Breast epithelium (tissue), 4 donors: ENCODE measurements at regions not wholly inside any gene's neighbourhood (a gene's known extent, or its start where the extent isn't known, plus 50 kb on each side); places are given as distances from the start of the nearest gene placed in this dataset.

Source experiments
- DNase-seq, 2 donors: peaks; one replicate each; pipeline ENCODE4 v3.0.0-alpha.2; 2019; ENCODE audit warnings: low spot score in 2 of 2
- H3K27ac ChIP-seq, 2 donors: fragments of 200-600 bp; sonication (generic) in 1 of 2; one replicate each; pipeline ENCODE4 v1.5.1; 2016 to 2019; ENCODE audit warnings: mild to moderate bottlenecking in 1 of 2
- H3K27me3 ChIP-seq, 2 donors: fragments of 200-600 bp; sonication (generic) in 1 of 2; one replicate each; pipeline versions ENCODE4 v1.5.1 to v1.6.0; 2017 to 2019; ENCODE audit warnings: control low read depth in 1 of 2, mild to moderate bottlenecking in 1 of 2
- H3K36me3 ChIP-seq: fragments of 200-600 bp; one replicate; pipeline ENCODE4 v1.5.1; 2019
- H3K4me1 ChIP-seq, 2 donors: fragments of 200-600 bp; sonication (generic); one replicate each; pipeline ENCODE4 v1.5.1; 2016 to 2019; ENCODE audit warnings: control low read depth in 1 of 2
- H3K4me3 ChIP-seq, 3 donors: fragments of 200-600 bp; sonication (generic); 1 replicate in 2 of 3; 2 replicates in 1 of 3; pipeline ENCODE4 v1.5.1; 2016 to 2019; ENCODE audit warnings: mild to moderate bottlenecking in 3 of 3, moderate library complexity in 2 of 3
- H3K9me3 ChIP-seq, 2 donors: fragments of 200-600 bp; sonication (generic) in 1 of 2; one replicate each; pipeline ENCODE4 v1.5.1; 2016 to 2019; ENCODE audit warnings: control low read depth in 1 of 2
- POLR2A ChIP-seq: fragments of 450-650 bp; IDR thresholded peaks from one replicate; pipeline ENCODE4 v1.6.1; 2016; ENCODE audit warnings: antibody characterized with exemption, mild to moderate bottlenecking, moderate library complexity
- POLR2AphosphoS5 ChIP-seq, 3 donors: sonication (generic); formaldehyde crosslinking; IDR thresholded peaks; one replicate each; pipeline ENCODE4 v1.6.1; 2017; ENCODE audit warnings: antibody characterized with exemption in 3 of 3
- intact Hi-C: fragments of 100-400 bp; cut with DNase I; formaldehyde crosslinking; loops from one replicate; pipeline ENCODE4 v1.15.1; 2023; ENCODE audit warnings: low total_unique reads
- TF ChIP-seq, protein P1 (sequence below), 3 donors: fragments of 450-650 bp; IDR thresholded peaks; one replicate each; pipeline ENCODE4 v1.5.1; 2016 to 2017; ENCODE audit warnings: antibody characterized with exemption in 3 of 3, mild to moderate bottlenecking in 3 of 3, moderate library complexity in 3 of 3

DNA sequence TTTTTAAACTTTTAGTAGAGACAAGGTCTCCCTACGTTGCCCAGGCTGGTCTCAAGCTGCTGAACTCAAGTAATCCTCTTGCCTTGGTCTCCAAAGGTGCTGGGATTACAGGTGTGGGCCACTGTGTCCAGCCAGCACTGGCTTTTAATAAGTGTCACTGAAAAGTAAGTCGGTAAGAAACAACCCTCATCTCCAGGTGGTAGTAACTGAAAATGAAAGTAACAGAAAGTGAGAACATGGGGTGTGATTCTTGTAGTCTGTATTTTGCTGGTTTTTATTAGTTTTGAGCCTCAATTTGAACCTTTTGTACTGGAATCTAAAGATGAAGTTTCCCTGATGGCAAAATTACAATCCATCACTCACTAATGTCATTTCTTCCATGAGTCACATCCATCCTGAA, 238.1 kb upstream of the AGA start:
- no peaks in the 10 kb centered on the region for H3K4me1 ChIP-seq
- H3K27me3 ChIP-seq, result no peaks in the 10 kb centered on the region
- intact Hi-C loops, result no loop called here

DNA sequence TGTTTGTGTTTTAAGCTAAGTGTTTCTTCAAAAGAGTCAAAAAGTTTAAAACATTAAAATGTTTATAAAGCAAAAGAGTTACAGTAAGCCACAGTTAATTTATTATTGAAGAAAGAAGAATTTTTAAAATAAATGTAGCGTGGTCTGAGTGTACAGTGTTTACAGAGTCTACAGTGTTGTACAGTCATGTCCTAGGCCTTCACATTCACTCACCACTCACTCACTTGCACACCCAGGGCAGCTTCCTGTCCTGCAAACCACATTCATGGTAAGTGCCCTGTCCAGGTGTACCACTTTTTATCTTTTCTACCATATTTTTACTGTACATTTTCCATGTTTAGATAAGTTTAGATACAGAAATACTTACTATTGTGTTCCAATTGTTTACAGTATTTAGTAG, 239.7 kb upstream of the AGA start:
- Histone ChIP-seq H3K9me3 (no peaks in the 10 kb centered on the region), H3K4me3 (no peak overlapping the region), H3K36me3 (no peaks in the 10 kb centered on the region), H3K27me3 (no peaks in the 10 kb centered on the region), H3K4me1 (no peaks in the 10 kb centered on the region), H3K27ac (no peak overlapping the region)
- DNase-seq, result no peak
- intact Hi-C loops, result no loop called here
- no peak for TF ChIP-seq POLR2A

More for the DNA sequence above, 238.1 kb upstream of the AGA start:
- DNase-seq, result no peak
- Histone ChIP-seq H3K27ac (no peak overlapping the region), H3K36me3 (no peaks in the 10 kb centered on the region), H3K9me3 (no peaks in the 10 kb centered on the region), H3K4me3 (no peak overlapping the region)
- no peak for TF ChIP-seq POLR2AphosphoS5 (IDR thresholded peaks at IDR 0.05)
- no peak for TF ChIP-seq POLR2A
- TF ChIP-seq, protein P1, sequence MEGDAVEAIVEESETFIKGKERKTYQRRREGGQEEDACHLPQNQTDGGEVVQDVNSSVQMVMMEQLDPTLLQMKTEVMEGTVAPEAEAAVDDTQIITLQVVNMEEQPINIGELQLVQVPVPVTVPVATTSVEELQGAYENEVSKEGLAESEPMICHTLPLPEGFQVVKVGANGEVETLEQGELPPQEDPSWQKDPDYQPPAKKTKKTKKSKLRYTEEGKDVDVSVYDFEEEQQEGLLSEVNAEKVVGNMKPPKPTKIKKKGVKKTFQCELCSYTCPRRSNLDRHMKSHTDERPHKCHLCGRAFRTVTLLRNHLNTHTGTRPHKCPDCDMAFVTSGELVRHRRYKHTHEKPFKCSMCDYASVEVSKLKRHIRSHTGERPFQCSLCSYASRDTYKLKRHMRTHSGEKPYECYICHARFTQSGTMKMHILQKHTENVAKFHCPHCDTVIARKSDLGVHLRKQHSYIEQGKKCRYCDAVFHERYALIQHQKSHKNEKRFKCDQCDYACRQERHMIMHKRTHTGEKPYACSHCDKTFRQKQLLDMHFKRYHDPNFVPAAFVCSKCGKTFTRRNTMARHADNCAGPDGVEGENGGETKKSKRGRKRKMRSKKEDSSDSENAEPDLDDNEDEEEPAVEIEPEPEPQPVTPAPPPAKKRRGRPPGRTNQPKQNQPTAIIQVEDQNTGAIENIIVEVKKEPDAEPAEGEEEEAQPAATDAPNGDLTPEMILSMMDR (IDR thresholded peaks at IDR 0.05), result no peak

- Histone ChIP-seq H3K4me1 (no peaks in the 10 kb centered on the region), H3K4me3 (no peak overlapping the region), H3K27ac (no peak overlapping the region), H3K36me3 (no peaks in the 10 kb centered on the region), H3K27me3 (no peaks in the 10 kb centered on the region), H3K9me3 (no peaks in the 10 kb centered on the region)
- DNase-seq, result no peak
- TF ChIP-seq POLR2A (no peak), POLR2AphosphoS5 (IDR thresholded peaks at IDR 0.05) (no peak)
- TF ChIP-seq, protein P1 (IDR thresholded peaks at IDR 0.05), result no peak
- intact Hi-C loops, result no loop called here
These were observed 244.9 kb upstream of the AGA start for GRCh38 chr4:177687117-177687516.

DNA sequence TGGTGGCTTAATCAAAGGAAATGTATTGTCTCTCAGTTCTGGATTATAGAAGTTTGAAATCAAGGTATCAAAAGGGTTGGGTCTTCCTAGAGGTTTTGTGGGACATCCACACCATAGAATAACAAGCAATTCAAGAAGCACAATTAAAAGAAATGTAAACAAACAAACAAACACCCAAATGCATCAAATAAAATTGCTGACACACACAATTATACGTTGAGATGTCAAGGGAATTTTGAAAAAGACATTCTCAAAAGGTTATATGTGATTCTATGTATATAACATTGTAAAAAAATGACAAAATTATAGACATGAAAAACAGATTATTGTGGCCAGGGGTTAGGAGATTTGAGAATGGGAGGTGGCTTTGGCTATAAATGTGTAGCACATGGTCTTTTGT, 250.7 kb upstream of the AGA start:
- Histone ChIP-seq H3K4me3 (no peak overlapping the region), H3K27ac (no peak overlapping the region), H3K27me3 (no peaks in the 10 kb centered on the region), H3K4me1 (no peaks in the 10 kb centered on the region), H3K9me3 (no peaks in the 10 kb centered on the region), H3K36me3 (no peaks in the 10 kb centered on the region)
- TF ChIP-seq POLR2AphosphoS5 (IDR thresholded peaks at IDR 0.05), result no peak
- TF ChIP-seq POLR2A, result no peak
- TF ChIP-seq, protein P1 (IDR thresholded peaks at IDR 0.05), result no peak
- intact Hi-C loops, result no loop called here
- DNase-seq, result no peak

DNA sequence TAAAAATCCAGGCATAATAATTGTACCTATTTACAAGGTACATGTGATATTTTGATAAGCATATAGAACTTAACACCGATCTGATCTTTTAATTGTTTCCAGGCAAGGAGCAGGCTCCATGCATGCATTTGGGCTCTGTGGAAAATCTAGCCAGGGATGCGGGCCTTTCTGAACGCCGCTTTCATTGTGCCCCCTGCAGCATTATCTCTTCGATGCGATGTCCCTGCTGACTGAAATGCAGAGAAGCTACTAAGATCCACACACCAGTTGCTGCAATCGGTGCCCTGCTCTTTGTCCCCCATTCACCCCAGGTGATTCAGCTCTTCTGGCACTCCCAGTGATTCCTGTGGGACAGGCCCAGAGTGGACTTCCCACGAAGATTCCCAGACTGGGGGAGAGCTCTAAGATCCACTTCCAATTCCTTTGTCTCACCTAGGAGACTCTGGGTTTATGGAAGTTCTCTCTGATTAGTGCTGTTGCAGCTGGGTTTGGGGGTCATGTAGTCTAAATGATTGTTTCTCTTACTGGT, 254.3 kb upstream of the AGA start:
- H3K36me3 ChIP-seq, result no peaks in the 10 kb centered on the region
- intact Hi-C loops, result no loop called here
- H3K9me3 ChIP-seq, result no peaks in the 10 kb centered on the region
- H3K4me3 ChIP-seq, result no peak overlapping the region
- no peaks in the 10 kb centered on the region for H3K27me3 ChIP-seq
- DNase-seq, result no peak
- H3K27ac ChIP-seq, result no peak overlapping the region
- H3K4me1 ChIP-seq, result no peaks in the 10 kb centered on the region
- TF ChIP-seq POLR2A (no peak), POLR2AphosphoS5 (IDR thresholded peaks at IDR 0.05) (no peak)
- TF ChIP-seq, protein P1 (IDR thresholded peaks at IDR 0.05), result no peak
